Loucy (cell line): ENCODE measurements at regions not wholly inside any gene's neighbourhood (a gene's known extent, or its start where the extent isn't known, plus 50 kb on each side); places are given as distances from the start of the nearest gene placed in this dataset.

Experiments
- H2AFZ ChIP-seq: fragments of 200-600 bp; sonication (generic); 2 replicates; pipeline ENCODE4 v1.6.0; 2016; ENCODE audit warnings: antibody characterized with exemption, mild to moderate bottlenecking, low read length, moderate library complexity
- H3F3A ChIP-seq: fragments of 200-600 bp; 2 replicates; pipeline ENCODE4 v1.6.0; 2016; ENCODE audit warnings: antibody characterized with exemption, low read depth, mild to moderate bottlenecking
- H3K27me3 ChIP-seq: fragments of 200-600 bp; sonication (generic); 2 replicates; pipeline ENCODE4 v1.6.1; 2014; ENCODE audit warnings: low read length, mild to moderate bottlenecking; ENCODE audit not compliant: insufficient read depth, poor library complexity, severe bottlenecking
- H3K36me3 ChIP-seq: fragments of 200-600 bp; sonication (generic); 2 replicates; pipeline ENCODE4 v1.6.1; 2016; ENCODE audit warnings: low read length; ENCODE audit not compliant: insufficient read depth
- H3K4me1 ChIP-seq: fragments of 200-600 bp; sonication (generic); 2 replicates; pipeline ENCODE4 v1.5.1; 2014; ENCODE audit warnings: low read length, mild to moderate bottlenecking; ENCODE audit not compliant: insufficient read depth, poor library complexity, severe bottlenecking
- H3K4me2 ChIP-seq: fragments of 200-600 bp; sonication (generic); 2 replicates; pipeline ENCODE4 v1.6.0; 2014; ENCODE audit warnings: antibody characterized with exemption, low read length, low read depth, mild to moderate bottlenecking; ENCODE audit not compliant: poor library complexity, severe bottlenecking
- H3K4me3 ChIP-seq: fragments of 200-600 bp; sonication (generic); 2 replicates; pipeline ENCODE4 v1.5.1; 2014; ENCODE audit warnings: low read length, mild to moderate bottlenecking, mixed read lengths; ENCODE audit not compliant: poor library complexity, severe bottlenecking
- H3K79me2 ChIP-seq: fragments of 200-600 bp; sonication (generic); 2 replicates; pipeline ENCODE4 v1.6.1; 2014; ENCODE audit warnings: low read length; ENCODE audit not compliant: insufficient read depth
- H3K9ac ChIP-seq: fragments of 200-600 bp; sonication (generic); 2 replicates; pipeline ENCODE4 v1.6.0; 2014; ENCODE audit warnings: mild to moderate bottlenecking, low read depth, low read length, moderate library complexity; ENCODE audit not compliant: poor library complexity, severe bottlenecking
- H3K9me2 ChIP-seq: fragments of 200-600 bp; sonication (generic); replicated peaks from 2 replicates; pipeline ENCODE4 v1.6.1; 2016; ENCODE audit warnings: low read depth, low read length, mixed read lengths
- H3K9me3 ChIP-seq: fragments of 200-600 bp; sonication (generic); 2 replicates; pipeline ENCODE4 v1.6.1; 2014; ENCODE audit warnings: mild to moderate bottlenecking, antibody characterized with exemption, low read length, low read depth; ENCODE audit not compliant: insufficient read depth
- H4K20me1 ChIP-seq: fragments of 200-600 bp; sonication (generic); 2 replicates; pipeline ENCODE4 v1.6.0; 2014; ENCODE audit warnings: antibody characterized with exemption, low read length, mild to moderate bottlenecking; ENCODE audit not compliant: insufficient read depth, poor library complexity, severe bottlenecking
- EZH2phosphoT487 ChIP-seq: fragments of 200-600 bp; IDR thresholded peaks from 2 replicates; pipeline ENCODE4 v1.6.1; 2018; ENCODE audit warnings: antibody characterized with exemption, mild to moderate bottlenecking, moderate library complexity, borderline replicate concordance
- TF ChIP-seq, protein P1 (sequence below): fragments of 200-600 bp; sonication (generic); conservative IDR thresholded peaks from 2 replicates; pipeline ENCODE4 v1.5.1; 2014; ENCODE audit warnings: mild to moderate bottlenecking, antibody characterized with exemption, low read length

DNA sequence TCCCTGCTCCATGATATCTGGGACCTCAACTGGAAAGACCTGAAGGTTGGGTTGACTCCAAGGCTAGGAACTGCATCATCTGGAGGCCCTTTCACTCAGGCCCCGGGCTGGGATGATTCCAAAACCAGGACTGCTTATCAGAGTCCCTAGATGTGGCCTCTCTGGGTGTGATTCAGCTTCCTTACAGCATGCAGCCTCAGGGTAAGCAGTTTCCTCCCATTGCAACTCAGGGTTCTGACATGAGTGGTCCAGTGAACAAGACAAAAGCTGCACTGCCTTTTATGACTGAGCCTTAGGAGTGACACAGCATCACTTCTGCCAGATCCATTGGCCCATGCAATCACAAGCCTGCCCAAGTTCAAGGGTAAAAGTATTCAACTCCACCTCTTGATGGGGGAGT, 502.8 kb downstream of the COG6 start:
- Histone ChIP-seq H3K27me3 (no peaks in the 10 kb centered on the region), H3K36me3 (no peaks in the 10 kb centered on the region), H3K4me3 (no peak overlapping the region), H3K79me2 (no peaks in the 10 kb centered on the region), H3K9me2 (no peaks in the 10 kb centered on the region), H3K4me1 (peaks cover 8% of the 10 kb centered on the region), H3F3A (no peaks in the 10 kb centered on the region), H3K9me3 (no peaks in the 10 kb centered on the region), H4K20me1 (no peaks in the 10 kb centered on the region), H2AFZ (no peak overlapping the region), H3K9ac (no peak overlapping the region), H3K4me2 (no peak overlapping the region)
- TF ChIP-seq, protein P1, sequence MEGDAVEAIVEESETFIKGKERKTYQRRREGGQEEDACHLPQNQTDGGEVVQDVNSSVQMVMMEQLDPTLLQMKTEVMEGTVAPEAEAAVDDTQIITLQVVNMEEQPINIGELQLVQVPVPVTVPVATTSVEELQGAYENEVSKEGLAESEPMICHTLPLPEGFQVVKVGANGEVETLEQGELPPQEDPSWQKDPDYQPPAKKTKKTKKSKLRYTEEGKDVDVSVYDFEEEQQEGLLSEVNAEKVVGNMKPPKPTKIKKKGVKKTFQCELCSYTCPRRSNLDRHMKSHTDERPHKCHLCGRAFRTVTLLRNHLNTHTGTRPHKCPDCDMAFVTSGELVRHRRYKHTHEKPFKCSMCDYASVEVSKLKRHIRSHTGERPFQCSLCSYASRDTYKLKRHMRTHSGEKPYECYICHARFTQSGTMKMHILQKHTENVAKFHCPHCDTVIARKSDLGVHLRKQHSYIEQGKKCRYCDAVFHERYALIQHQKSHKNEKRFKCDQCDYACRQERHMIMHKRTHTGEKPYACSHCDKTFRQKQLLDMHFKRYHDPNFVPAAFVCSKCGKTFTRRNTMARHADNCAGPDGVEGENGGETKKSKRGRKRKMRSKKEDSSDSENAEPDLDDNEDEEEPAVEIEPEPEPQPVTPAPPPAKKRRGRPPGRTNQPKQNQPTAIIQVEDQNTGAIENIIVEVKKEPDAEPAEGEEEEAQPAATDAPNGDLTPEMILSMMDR: no peak
- no peak for TF ChIP-seq EZH2phosphoT487

DNA sequence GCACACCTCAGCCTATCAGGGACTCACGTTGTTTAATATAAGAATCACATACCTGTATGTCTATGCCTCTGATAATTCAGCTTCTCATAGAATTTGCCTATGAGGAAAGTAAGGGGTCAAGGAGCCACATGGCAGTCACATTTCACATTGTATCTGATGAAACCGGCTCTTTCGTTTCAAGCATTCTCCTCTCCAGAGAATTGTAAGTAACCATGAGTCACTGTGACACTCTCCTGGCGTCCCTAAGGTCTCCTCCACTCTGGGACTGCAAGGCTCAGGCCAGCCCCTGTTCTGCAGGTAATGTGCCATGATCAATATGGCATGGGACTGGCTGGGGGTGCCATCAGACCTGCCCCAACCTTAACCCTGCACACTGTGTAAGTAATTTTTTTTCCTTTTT, 503.3 kb downstream of the COG6 start:
- Histone ChIP-seq H3K9me2 (no peaks in the 10 kb centered on the region), H3K4me1 (peaks cover 8% of the 10 kb centered on the region), H3K36me3 (no peaks in the 10 kb centered on the region), H4K20me1 (no peaks in the 10 kb centered on the region), H3K27me3 (no peaks in the 10 kb centered on the region), H3K9me3 (no peaks in the 10 kb centered on the region), H3F3A (no peaks in the 10 kb centered on the region), H3K4me3 (no peak overlapping the region), H3K79me2 (no peaks in the 10 kb centered on the region), H2AFZ (no peak overlapping the region), H3K9ac (no peak overlapping the region), H3K4me2 (no peak overlapping the region)
- no peak for TF ChIP-seq EZH2phosphoT487
- TF ChIP-seq, protein P1: no peak

DNA sequence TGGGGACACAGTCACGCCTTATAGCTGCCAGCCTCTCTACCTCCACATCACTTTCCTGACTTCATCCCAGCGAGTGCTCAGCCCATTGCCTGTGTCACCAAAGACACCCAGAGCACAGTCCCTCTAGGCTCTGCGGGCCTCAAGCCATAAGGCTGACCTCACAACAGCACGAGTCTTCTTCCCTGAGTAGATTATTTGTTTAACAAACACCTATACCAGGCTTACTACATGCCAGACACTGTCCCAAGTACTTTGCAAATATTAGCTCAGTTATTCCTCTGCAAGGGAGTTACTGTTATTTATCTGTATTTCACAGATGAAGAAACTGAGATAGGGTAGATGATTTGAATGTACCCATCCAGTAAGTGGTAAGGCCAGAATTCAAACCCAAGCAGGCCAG, 504.3 kb downstream of the COG6 start:
- no peaks in the 10 kb centered on the region for H3K27me3 ChIP-seq
- H2AFZ ChIP-seq: no peak overlapping the region
- TF ChIP-seq EZH2phosphoT487: no peak
- TF ChIP-seq, protein P1: no peak
- no peak overlapping the region for H3K4me3 ChIP-seq
- H3K9me2 ChIP-seq: no peaks in the 10 kb centered on the region
- H3K9me3 ChIP-seq: no peaks in the 10 kb centered on the region
- H3F3A ChIP-seq: no peaks in the 10 kb centered on the region
- no peaks in the 10 kb centered on the region for H4K20me1 ChIP-seq
- H3K79me2 ChIP-seq: no peaks in the 10 kb centered on the region
- H3K4me1 ChIP-seq: peaks cover 8% of the 10 kb centered on the region
- H3K9ac ChIP-seq: no peak overlapping the region
- H3K4me2 ChIP-seq: no peak overlapping the region
- no peaks in the 10 kb centered on the region for H3K36me3 ChIP-seq
